ENCODE measurements at regions not wholly inside any gene's neighbourhood (a gene's known extent, or its start where the extent isn't known, plus 50 kb on each side); places are given as distances from the start of the nearest gene placed in this dataset.

DNA sequence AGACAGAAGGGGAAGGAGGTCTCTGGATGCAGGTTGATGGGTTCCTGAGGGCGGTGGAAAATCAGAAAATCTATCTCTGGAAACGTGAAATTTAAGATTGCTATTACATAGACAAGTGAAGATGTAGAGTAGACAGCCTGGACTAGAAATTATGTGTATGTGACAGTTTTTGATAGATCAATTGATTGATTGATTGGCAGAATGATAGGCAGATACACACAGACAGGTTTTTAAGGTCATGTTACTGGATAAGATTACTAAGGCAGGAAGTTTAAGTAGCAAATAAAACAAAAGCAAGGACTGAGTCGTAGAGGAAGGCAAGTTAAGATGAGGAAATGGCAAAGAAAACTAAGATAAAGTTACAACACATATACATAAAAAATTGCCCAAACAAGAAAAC lies 124.7 kb downstream of the RGS21 start:
- no peak overlapping the region for H3K9ac ChIP-seq
- no peak overlapping the region for H3K4me3 ChIP-seq
- no peak overlapping the region for H3K27ac Mint-ChIP-seq
- no peak overlapping the region for H3K27ac ChIP-seq
- peaks cover 11% of the 10 kb centered on the region for H3K4me1 Mint-ChIP-seq
- H3K4me2 ChIP-seq, result no peak overlapping the region
- no peaks in the 10 kb centered on the region for H4K20me1 ChIP-seq (ENCODE audit: low read depth)
- no peaks in the 10 kb centered on the region for H3K27me3 ChIP-seq
- H3K79me2 ChIP-seq (ENCODE audit: low read depth), result no peaks in the 10 kb centered on the region
- H3K36me3 Mint-ChIP-seq, result no peaks in the 10 kb centered on the region
- H3K27me3 Mint-ChIP-seq (ENCODE audit: insufficient read depth, low read depth), result peaks cover 2% of the 10 kb centered on the region
- TF ChIP-seq EZH2phosphoT487 (IDR thresholded peaks at IDR 0.05) (no peak), CTCF (IDR thresholded peaks at IDR 0.05) (no peak), EZH2 (IDR thresholded peaks at IDR 0.05) (no peak)
- H3K4me3 Mint-ChIP-seq, result no peak overlapping the region
- no peaks in the 10 kb centered on the region for H3K9me3 ChIP-seq (ENCODE audit: low read depth)
- no peaks in the 10 kb centered on the region for H3K4me1 ChIP-seq
- H3K36me3 ChIP-seq, result no peaks in the 10 kb centered on the region
- DNase-seq (ENCODE audit: low spot score), result no peak
- no peaks in the 10 kb centered on the region for H3K9me3 Mint-ChIP-seq
- no peaks in the 10 kb centered on the region for H3F3A ChIP-seq (ENCODE audit: low read depth)
- no peak overlapping the region for H2AFZ ChIP-seq (replicated peaks)

DNA sequence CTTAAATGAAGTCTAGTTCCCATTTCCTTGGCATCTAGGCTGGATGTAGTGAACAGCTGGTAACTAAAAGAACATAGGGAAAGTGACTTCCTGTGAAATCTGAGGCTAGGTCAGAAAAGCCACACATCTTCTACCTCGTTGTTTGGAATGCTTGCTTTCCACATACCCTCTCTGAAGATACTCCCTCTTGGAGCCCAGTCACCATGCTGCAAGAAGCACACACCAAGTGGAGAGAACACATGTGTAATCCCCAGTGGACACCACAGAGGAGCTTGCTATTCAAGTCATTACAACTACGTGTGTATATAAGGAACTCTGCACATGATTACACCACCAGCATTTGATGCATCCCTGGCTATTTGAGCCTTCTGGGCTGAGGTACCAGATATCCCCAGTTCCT lies 125.9 kb downstream of the RGS21 start:
- no peak overlapping the region for H3K4me3 Mint-ChIP-seq
- H3K9me3 ChIP-seq (ENCODE audit: low read depth), result no peaks in the 10 kb centered on the region
- H3K9ac ChIP-seq, result no peak overlapping the region
- H3F3A ChIP-seq (ENCODE audit: low read depth), result no peaks in the 10 kb centered on the region
- no peak overlapping the region for H3K27ac Mint-ChIP-seq
- no peaks in the 10 kb centered on the region for H4K20me1 ChIP-seq (ENCODE audit: low read depth)
- H3K4me2 ChIP-seq, result no peak overlapping the region
- H3K27me3 ChIP-seq, result no peaks in the 10 kb centered on the region
- H3K36me3 ChIP-seq, result no peaks in the 10 kb centered on the region
- DNase-seq (ENCODE audit: low spot score), result no peak
- H3K36me3 Mint-ChIP-seq, result no peaks in the 10 kb centered on the region
- H3K27ac ChIP-seq, result no peak overlapping the region
- no peaks in the 10 kb centered on the region for H3K79me2 ChIP-seq (ENCODE audit: low read depth)
- no peaks in the 10 kb centered on the region for H3K9me3 Mint-ChIP-seq
- no peak overlapping the region for H2AFZ ChIP-seq (replicated peaks)
- TF ChIP-seq CTCF (IDR thresholded peaks at IDR 0.05), result no peak
- TF ChIP-seq EZH2 (IDR thresholded peaks at IDR 0.05), result no peak
- TF ChIP-seq EZH2phosphoT487 (IDR thresholded peaks at IDR 0.05), result no peak
- no peaks in the 10 kb centered on the region for H3K4me1 ChIP-seq
- H3K27me3 Mint-ChIP-seq (ENCODE audit: insufficient read depth, low read depth), result peaks cover 2% of the 10 kb centered on the region
- H3K4me3 ChIP-seq, result no peak overlapping the region
- peaks cover 2% of the 10 kb centered on the region for H3K4me1 Mint-ChIP-seq

- H3K4me3 Mint-ChIP-seq, result no peak overlapping the region
- no peaks in the 10 kb centered on the region for H3K36me3 ChIP-seq
- no peaks in the 10 kb centered on the region for H3F3A ChIP-seq (ENCODE audit: low read depth)
- no peaks in the 10 kb centered on the region for H3K9me3 ChIP-seq (ENCODE audit: low read depth)
- DNase-seq (ENCODE audit: low spot score), result no peak
- no peak overlapping the region for H3K27ac ChIP-seq
- H3K9ac ChIP-seq, result no peak overlapping the region
- H3K4me2 ChIP-seq, result no peak overlapping the region
- H3K9me3 Mint-ChIP-seq, result no peaks in the 10 kb centered on the region
- H3K27me3 Mint-ChIP-seq (ENCODE audit: insufficient read depth, low read depth), result peaks cover 2% of the 10 kb centered on the region
- no peak overlapping the region for H3K4me3 ChIP-seq
- no peak for TF ChIP-seq EZH2 (IDR thresholded peaks at IDR 0.05)
- no peak for TF ChIP-seq CTCF (IDR thresholded peaks at IDR 0.05)
- no peak for TF ChIP-seq EZH2phosphoT487 (IDR thresholded peaks at IDR 0.05)
- no peaks in the 10 kb centered on the region for H3K36me3 Mint-ChIP-seq
- no peak overlapping the region for H2AFZ ChIP-seq (replicated peaks)
- no peaks in the 10 kb centered on the region for H3K4me1 ChIP-seq
- no peaks in the 10 kb centered on the region for H3K27me3 ChIP-seq
- H4K20me1 ChIP-seq (ENCODE audit: low read depth), result no peaks in the 10 kb centered on the region
- no peaks in the 10 kb centered on the region for H3K79me2 ChIP-seq (ENCODE audit: low read depth)
- H3K4me1 Mint-ChIP-seq, result peaks cover 2% of the 10 kb centered on the region
- H3K27ac Mint-ChIP-seq, result no peak overlapping the region
Measured at GRCh38 chr1:192443616-192444015, 126.8 kb downstream of the RGS21 start.

DNA sequence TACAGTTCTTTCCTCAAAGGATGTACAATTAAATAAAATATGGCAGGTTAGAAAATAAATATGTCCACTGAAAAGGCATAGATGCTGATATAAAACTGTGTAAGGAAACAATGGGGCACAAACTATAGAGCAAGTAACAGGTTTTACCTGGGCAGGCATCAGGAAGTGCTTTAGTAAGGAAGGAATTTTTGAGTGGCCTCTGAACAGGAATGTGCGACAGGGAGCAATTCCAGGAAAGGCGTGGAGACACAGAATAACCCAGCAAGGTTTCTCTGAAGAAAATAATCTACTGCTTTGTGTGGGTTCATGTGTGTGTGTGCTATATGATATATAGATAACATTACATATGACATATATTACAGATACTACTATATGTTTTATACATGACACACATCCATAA lies 128.4 kb downstream of the RGS21 start:
- H3K27me3 Mint-ChIP-seq (ENCODE audit: insufficient read depth, low read depth), result no peaks in the 10 kb centered on the region
- no peak for DNase-seq (ENCODE audit: low spot score)
- peaks cover 2% of the 10 kb centered on the region for H3K4me1 Mint-ChIP-seq
- no peaks in the 10 kb centered on the region for H3K36me3 Mint-ChIP-seq
- no peak overlapping the region for H3K27ac Mint-ChIP-seq
- Histone ChIP-seq H4K20me1 (ENCODE audit: low read depth) (no peaks in the 10 kb centered on the region), H3K4me2 (no peak overlapping the region), H3K4me1 (no peaks in the 10 kb centered on the region), H2AFZ (replicated peaks) (no peak overlapping the region), H3F3A (ENCODE audit: low read depth) (no peaks in the 10 kb centered on the region), H3K27me3 (no peaks in the 10 kb centered on the region), H3K9ac (no peak overlapping the region), H3K27ac (no peak overlapping the region), H3K79me2 (ENCODE audit: low read depth) (no peaks in the 10 kb centered on the region), H3K4me3 (no peak overlapping the region), H3K36me3 (no peaks in the 10 kb centered on the region), H3K9me3 (ENCODE audit: low read depth) (no peaks in the 10 kb centered on the region)
- no peaks in the 10 kb centered on the region for H3K9me3 Mint-ChIP-seq
- H3K4me3 Mint-ChIP-seq, result no peak overlapping the region
- TF ChIP-seq CTCF (IDR thresholded peaks at IDR 0.05) (no peak), EZH2phosphoT487 (IDR thresholded peaks at IDR 0.05) (no peak)
